ENCODE measurements at regions not wholly inside any gene's neighbourhood (a gene's known extent, or its start where the extent isn't known, plus 50 kb on each side); places are given as distances from the start of the nearest gene placed in this dataset.

DNA sequence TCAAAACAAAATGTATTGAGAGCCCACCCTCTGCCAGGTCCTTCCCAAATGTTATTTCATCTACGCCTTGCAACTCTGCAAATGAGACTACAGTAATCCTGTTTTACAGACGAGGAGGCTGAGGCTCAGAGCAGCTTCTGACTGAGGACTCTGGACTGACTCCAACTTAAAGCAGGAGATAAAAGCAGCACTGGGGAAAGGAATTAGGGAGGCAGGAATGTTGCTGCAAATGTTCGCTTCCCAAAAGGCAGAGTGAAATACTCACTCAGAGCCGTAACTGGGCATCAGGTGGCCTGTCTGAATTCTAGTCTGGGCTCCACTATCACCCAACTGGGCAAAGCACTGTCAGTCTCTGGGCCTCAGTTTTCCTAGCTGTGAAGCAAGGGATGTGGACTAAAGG lies 94.7 kb upstream of the SRD5A3 start:
- TF ChIP-seq CTCF (IDR thresholded peaks at IDR 0.05) (no peak), POLR2A (IDR thresholded peaks at IDR 0.05) (no peak)
